ENCODE measurements at regions not wholly inside any gene's neighbourhood (a gene's known extent, or its start where the extent isn't known, plus 50 kb on each side); places are given as distances from the start of the nearest gene placed in this dataset.

DNA sequence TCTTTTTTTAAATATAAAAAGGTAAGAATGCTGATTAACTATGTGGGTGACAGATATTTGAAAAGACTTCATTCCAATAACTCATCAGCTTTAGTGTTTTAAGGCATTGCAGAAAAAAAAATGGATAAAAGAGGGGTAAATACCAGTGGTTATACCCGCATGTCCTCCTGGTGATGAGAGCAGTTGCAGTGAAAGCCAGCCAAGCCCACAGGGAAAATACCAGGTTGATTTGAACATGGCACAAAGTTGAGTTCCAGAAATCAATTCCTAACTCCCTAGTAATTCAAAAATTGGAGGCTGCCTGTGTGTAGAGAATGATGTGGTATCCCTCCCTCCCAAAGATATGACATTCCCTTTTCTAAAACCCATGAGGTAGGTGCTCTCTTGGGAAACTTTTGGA lies 453.2 kb upstream of the SOX9 start:
- TF ChIP-seq, protein P1, sequence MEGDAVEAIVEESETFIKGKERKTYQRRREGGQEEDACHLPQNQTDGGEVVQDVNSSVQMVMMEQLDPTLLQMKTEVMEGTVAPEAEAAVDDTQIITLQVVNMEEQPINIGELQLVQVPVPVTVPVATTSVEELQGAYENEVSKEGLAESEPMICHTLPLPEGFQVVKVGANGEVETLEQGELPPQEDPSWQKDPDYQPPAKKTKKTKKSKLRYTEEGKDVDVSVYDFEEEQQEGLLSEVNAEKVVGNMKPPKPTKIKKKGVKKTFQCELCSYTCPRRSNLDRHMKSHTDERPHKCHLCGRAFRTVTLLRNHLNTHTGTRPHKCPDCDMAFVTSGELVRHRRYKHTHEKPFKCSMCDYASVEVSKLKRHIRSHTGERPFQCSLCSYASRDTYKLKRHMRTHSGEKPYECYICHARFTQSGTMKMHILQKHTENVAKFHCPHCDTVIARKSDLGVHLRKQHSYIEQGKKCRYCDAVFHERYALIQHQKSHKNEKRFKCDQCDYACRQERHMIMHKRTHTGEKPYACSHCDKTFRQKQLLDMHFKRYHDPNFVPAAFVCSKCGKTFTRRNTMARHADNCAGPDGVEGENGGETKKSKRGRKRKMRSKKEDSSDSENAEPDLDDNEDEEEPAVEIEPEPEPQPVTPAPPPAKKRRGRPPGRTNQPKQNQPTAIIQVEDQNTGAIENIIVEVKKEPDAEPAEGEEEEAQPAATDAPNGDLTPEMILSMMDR (IDR thresholded peaks at IDR 0.05): no peak
- TF ChIP-seq TCF7L2 (IDR thresholded peaks at IDR 0.05; ENCODE audit: low read depth, low read length): no peak
- TF ChIP-seq, protein P2, sequence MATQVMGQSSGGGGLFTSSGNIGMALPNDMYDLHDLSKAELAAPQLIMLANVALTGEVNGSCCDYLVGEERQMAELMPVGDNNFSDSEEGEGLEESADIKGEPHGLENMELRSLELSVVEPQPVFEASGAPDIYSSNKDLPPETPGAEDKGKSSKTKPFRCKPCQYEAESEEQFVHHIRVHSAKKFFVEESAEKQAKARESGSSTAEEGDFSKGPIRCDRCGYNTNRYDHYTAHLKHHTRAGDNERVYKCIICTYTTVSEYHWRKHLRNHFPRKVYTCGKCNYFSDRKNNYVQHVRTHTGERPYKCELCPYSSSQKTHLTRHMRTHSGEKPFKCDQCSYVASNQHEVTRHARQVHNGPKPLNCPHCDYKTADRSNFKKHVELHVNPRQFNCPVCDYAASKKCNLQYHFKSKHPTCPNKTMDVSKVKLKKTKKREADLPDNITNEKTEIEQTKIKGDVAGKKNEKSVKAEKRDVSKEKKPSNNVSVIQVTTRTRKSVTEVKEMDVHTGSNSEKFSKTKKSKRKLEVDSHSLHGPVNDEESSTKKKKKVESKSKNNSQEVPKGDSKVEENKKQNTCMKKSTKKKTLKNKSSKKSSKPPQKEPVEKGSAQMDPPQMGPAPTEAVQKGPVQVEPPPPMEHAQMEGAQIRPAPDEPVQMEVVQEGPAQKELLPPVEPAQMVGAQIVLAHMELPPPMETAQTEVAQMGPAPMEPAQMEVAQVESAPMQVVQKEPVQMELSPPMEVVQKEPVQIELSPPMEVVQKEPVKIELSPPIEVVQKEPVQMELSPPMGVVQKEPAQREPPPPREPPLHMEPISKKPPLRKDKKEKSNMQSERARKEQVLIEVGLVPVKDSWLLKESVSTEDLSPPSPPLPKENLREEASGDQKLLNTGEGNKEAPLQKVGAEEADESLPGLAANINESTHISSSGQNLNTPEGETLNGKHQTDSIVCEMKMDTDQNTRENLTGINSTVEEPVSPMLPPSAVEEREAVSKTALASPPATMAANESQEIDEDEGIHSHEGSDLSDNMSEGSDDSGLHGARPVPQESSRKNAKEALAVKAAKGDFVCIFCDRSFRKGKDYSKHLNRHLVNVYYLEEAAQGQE (IDR thresholded peaks at IDR 0.05; ENCODE audit: insufficient read depth in 1 of 2, low read depth in 2 of 2, low read length in 1 of 2): no peak
- TF ChIP-seq POLR2AphosphoS5 (IDR thresholded peaks at IDR 0.05; ENCODE audit: low read depth, low read length): no peak
- no peak for TF ChIP-seq SIN3A (IDR thresholded peaks at IDR 0.05; ENCODE audit: borderline replicate concordance, insufficient read depth, low read depth, low read length)

All from Panc1 (cell line).